GM13977 (cell line): ENCODE measurements at regions not wholly inside any gene's neighbourhood (a gene's known extent, or its start where the extent isn't known, plus 50 kb on each side); places are given as distances from the start of the nearest gene placed in this dataset.
"Not testable (repeated sequence)": the region's sequence is repeated elsewhere in the genome, so short reads cannot be mapped to it uniquely, and the experiment has no call there.

ENCODE experiments used
- DNase-seq: peaks from one replicate; pipeline ENCODE4 v3.0.0; 2012; ENCODE audit warnings: low spot score
- CTCF ChIP-seq: IDR thresholded peaks from 2 replicates; pipeline ENCODE4 v1.5.1; 2012; ENCODE audit warnings: mild to moderate bottlenecking, control low read depth; ENCODE audit not compliant: insufficient read depth; ENCODE audit errors: extremely low read depth, missing control alignments
- in situ Hi-C: fragments of 300-500 bp; cut with MboI; formaldehyde crosslinking; loops from one replicate; pipeline ENCODE4 v1.12.0; 2022; ENCODE audit warnings: low sequenced_read_pairs, low pct_unique_long_range_greater_than_20kb, mixed read lengths, inconsistent platforms; ENCODE audit not compliant: unreplicated experiment

- no peak for DNase-seq
- TF ChIP-seq CTCF: no peak
- in situ Hi-C loops: no loop called here
These were observed 317.1 kb upstream of the SOX9 start for GRCh38 chr17:71803656-71804284.

DNA sequence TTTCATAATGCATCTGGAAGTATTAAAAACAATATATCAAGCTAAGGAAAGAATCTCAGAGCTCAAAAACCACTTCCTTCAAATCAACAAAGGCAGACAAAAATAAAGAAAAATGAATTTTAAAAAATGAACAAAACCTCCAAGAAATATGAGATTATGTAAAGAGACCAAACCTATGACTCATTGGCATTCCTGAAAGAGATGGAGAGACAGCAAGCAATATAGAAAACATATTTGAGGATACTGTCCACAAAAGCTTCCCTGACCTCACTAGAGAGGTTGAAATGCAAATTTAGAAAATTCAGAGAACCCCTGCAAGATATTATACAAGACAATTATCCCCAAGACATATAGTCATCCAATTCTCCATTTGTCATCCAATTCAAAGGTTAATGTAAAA lies 311.3 kb upstream of the SOX9 start:
- in situ Hi-C loops: no loop called here
- DNase-seq: no peak
- no peak for TF ChIP-seq CTCF

DNA sequence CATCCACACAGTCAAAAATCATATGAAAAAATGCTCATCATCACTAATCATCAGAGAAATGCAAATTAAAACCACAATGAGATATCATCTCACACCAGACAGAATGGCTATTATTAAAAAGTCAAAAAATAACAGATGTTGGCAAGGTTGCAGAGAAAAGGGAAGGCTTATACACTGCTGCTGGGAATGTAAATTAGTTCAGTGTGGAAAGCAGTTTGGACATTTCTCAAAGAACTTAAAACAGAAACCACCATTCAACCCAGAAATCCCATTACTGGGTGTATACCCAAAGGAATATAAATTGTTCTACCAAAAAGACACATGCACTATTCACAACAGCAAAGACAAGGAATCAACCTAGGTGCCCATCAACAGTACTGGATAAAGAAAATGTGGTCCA lies 307.0 kb upstream of the SOX9 start:
- DNase-seq, in situ Hi-C loops: not testable (repeated sequence)

DNA sequence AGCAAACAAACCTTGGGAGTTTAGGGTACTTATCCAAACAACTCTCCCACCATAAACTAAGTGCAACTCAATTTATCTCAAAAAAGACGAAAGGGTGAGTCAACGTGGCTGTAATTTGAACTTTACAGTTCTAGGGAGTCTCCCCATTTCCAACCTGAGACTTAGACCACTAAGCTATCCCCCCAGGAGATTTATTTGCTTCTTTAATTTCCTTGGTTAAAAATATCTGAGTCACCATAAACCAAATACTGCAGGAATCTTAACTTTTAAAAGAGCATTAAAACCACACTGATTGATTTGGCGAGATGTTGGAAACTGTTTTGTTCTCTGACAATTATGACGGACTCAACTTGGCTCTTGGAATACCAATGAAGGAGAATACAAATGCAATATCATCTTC lies 299.3 kb upstream of the SOX9 start:
- in situ Hi-C loops: no loop called here
- no peak for TF ChIP-seq CTCF
- DNase-seq: no peak

DNA sequence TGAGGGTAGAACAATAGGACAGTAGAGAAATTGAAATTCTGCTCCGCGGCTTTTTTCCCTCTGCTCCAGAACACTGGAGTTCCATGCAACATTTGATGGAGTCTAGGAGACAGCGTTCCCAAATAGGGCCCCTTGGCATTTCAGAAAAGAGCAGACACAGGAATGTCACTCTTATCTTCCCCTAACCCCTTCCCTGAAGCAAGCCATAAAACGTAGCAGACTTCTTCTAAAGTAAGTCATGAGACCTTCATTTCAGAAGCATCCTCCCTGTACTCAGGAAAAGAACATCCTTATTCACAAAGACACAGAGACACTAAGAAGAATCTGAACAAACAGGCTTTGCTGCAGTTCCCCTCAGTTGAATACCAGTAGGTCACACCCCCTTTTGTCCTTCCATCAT lies 296.1 kb upstream of the SOX9 start:
- no peak for DNase-seq
- in situ Hi-C loops: no loop called here
- no peak for TF ChIP-seq CTCF

DNA sequence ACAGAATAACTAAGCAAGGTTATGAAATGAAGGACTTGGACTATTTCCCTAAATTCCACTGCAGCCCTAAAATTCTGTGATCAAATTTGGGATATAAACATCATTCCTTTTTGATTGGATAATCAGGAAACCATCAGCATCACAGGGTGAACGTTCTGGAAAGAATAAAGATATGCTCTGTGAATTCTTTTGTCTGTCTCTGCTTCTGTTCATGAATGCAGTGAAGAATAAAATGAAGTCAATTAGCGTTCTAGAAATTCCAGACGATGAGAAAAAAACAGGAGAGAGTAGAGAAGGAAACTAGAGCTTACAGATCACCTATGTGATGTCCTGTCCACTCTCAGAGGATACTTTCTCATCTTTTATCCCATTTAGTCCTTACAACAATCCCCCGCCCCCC lies 295.1 kb upstream of the SOX9 start:
- in situ Hi-C loops: no loop called here
- DNase-seq: no peak
- no peak for TF ChIP-seq CTCF

GRCh38 chr17:71828182-71828596 lies 292.6 kb upstream of the SOX9 start:
- in situ Hi-C loops: no loop called here
- TF ChIP-seq CTCF: no peak
- DNase-seq: no peak
